K562 (cell line): ENCODE measurements at regions not wholly inside any gene's neighbourhood (a gene's known extent, or its start where the extent isn't known, plus 50 kb on each side); places are given as distances from the start of the nearest gene placed in this dataset.

ENCODE experiments used
- FOSL1 ChIP-seq: fragments of 200-800 bp; sonication (Bioruptor generic); conservative IDR thresholded peaks from 2 replicates; pipeline ENCODE4 v1.6.1; 2016; ENCODE audit warnings: missing genetic modification characterization, missing compliant biosample characterization
- HDAC2 ChIP-seq: fragments of 450-650 bp; IDR thresholded peaks from 2 replicates; pipeline ENCODE4 v1.6.1; 2016; ENCODE audit warnings: mild to moderate bottlenecking
- MAFG ChIP-seq: fragments of 450-650 bp; conservative IDR thresholded peaks from 2 replicates; pipeline ENCODE4 v1.6.1; 2016; ENCODE audit warnings: missing genetic modification characterization, missing compliant biosample characterization
- MIER1 ChIP-seq: fragments of 450-650 bp; IDR thresholded peaks from 2 replicates; pipeline ENCODE4 v1.6.1; 2016; ENCODE audit warnings: antibody characterized with exemption, mild to moderate bottlenecking, low read depth
- POLR3G ChIP-seq: IDR thresholded peaks from 2 replicates; pipeline ENCODE4 v1.6.1; 2011; ENCODE audit not compliant: insufficient read length, insufficient replicate concordance; ENCODE audit errors: extremely low read depth
- SIN3A ChIP-seq, 2 experiments: fragments of 150-350 bp in 1 of 2; IDR thresholded peaks; 2 replicates each; pipeline ENCODE4 v1.6.1; 2011 to 2016; ENCODE audit warnings: borderline replicate concordance in 2 of 2, low read depth in 2 of 2, low read length in 2 of 2, mild to moderate bottlenecking in 2 of 2, moderate library complexity in 2 of 2; ENCODE audit not compliant: control insufficient read depth in 1 of 2
- TBP ChIP-seq: optimal IDR thresholded peaks from 2 replicates; pipeline ENCODE3; 2011; ENCODE audit warnings: low read depth, low read length, improper control_type of control experiment
- YY1 ChIP-seq, 3 experiments: IDR thresholded peaks; 2 replicates each; pipeline ENCODE4 v1.6.1; 2011; ENCODE audit warnings: low read length in 2 of 3, mild to moderate bottlenecking in 2 of 3, moderate library complexity in 2 of 3, borderline replicate concordance in 1 of 3, control low read depth in 1 of 3, low read depth in 1 of 3; ENCODE audit not compliant: insufficient read depth in 3 of 3, insufficient replicate concordance in 2 of 3, control insufficient read depth in 1 of 3, insufficient read length in 1 of 3; ENCODE audit errors: extremely low read depth in 1 of 3
- TF ChIP-seq, protein P1 (sequence below): fragments of 450-650 bp; IDR thresholded peaks from 2 replicates; pipeline ENCODE4 v1.6.1; 2018; ENCODE audit warnings: mild to moderate bottlenecking, low read depth; ENCODE audit not compliant: partially characterized antibody
- TF ChIP-seq, protein P2 (sequence below), 3 experiments: IDR thresholded peaks in 2 of 3; conservative IDR thresholded peaks in 1 of 3; 2 replicates each; pipeline ENCODE4 v1.5.1; 2011 to 2012; ENCODE audit warnings: low read length in 3 of 3, mild to moderate bottlenecking in 3 of 3, control low read depth in 2 of 3, improper control_type of control experiment in 1 of 3, inconsistent platforms in 1 of 3, low read depth in 1 of 3, mixed read lengths in 1 of 3, moderate library complexity in 1 of 3; ENCODE audit not compliant: insufficient read depth in 2 of 3
- TF ChIP-seq, protein P3 (sequence below): fragments of 250-450 bp; sonication (Bioruptor Pico); IDR thresholded peaks from 2 replicates; pipeline ENCODE4 v1.8.0; 2021; ENCODE audit warnings: moderate library complexity, mild to moderate bottlenecking, inconsistent platforms
- TF ChIP-seq, protein P4 (sequence below): sonication (generic); formaldehyde crosslinking; IDR thresholded peaks from 2 replicates; pipeline ENCODE4 v1.5.0; 2020; ENCODE audit warnings: missing genetic modification reagents
- TF ChIP-seq, protein P5 (sequence below): fragments of 250-450 bp; sonication (Bioruptor Pico); IDR thresholded peaks from 2 replicates; pipeline ENCODE4 v1.5.0; 2020; ENCODE audit warnings: mild to moderate bottlenecking

DNA sequence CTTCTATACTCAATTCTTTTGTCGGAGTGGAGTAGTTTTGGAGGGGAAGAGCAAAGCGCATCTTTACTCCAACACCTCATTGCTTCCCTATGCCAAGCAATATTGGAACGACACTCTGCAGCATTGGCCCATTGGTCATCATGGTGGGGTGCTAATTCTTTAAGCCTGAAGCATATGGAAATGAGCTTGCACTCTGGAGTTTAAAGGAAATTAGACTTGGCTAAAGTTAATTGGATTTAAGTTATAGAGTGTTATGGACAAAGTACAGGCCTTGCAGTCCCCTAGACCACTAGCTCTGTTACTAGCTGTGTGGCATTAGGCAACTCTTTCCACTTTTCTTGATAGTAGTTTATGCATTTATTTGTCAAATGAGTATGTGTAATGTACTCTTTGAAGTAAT is 568.3 kb upstream of the TENM4 start:
- TF ChIP-seq, protein P1, sequence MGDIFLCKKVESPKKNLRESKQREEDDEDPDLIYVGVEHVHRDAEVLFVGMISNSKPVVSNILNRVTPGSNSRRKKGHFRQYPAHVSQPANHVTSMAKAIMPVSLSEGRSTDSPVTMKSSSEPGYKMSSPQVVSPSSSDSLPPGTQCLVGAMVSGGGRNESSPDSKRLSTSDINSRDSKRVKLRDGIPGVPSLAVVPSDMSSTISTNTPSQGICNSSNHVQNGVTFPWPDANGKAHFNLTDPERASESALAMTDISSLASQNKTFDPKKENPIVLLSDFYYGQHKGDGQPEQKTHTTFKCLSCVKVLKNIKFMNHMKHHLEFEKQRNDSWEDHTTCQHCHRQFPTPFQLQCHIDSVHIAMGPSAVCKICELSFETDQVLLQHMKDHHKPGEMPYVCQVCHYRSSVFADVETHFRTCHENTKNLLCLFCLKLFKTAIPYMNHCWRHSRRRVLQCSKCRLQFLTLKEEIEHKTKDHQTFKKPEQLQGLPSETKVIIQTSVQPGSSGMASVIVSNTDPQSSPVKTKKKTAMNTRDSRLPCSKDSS: no peak
- TF ChIP-seq SIN3A (IDR thresholded peaks at IDR 0.05; ENCODE audit: borderline replicate concordance in 2 of 2, control insufficient read depth in 1 of 2, low read depth in 2 of 2, low read length in 2 of 2) (no peak), FOSL1 (no peak), MAFG (tag) (no peak), TBP (no peak), MIER1 (no peak), YY1 (IDR thresholded peaks at IDR 0.05; ENCODE audit: borderline replicate concordance in 1 of 3, control insufficient read depth in 1 of 3, extremely low read depth in 1 of 3, insufficient read depth in 3 of 3, insufficient read length in 1 of 3, insufficient replicate concordance in 2 of 3, low read depth in 1 of 3, low read length in 2 of 3) (no peak), HDAC2 (no peak), POLR3G (no peak)
- TF ChIP-seq, protein P2, sequence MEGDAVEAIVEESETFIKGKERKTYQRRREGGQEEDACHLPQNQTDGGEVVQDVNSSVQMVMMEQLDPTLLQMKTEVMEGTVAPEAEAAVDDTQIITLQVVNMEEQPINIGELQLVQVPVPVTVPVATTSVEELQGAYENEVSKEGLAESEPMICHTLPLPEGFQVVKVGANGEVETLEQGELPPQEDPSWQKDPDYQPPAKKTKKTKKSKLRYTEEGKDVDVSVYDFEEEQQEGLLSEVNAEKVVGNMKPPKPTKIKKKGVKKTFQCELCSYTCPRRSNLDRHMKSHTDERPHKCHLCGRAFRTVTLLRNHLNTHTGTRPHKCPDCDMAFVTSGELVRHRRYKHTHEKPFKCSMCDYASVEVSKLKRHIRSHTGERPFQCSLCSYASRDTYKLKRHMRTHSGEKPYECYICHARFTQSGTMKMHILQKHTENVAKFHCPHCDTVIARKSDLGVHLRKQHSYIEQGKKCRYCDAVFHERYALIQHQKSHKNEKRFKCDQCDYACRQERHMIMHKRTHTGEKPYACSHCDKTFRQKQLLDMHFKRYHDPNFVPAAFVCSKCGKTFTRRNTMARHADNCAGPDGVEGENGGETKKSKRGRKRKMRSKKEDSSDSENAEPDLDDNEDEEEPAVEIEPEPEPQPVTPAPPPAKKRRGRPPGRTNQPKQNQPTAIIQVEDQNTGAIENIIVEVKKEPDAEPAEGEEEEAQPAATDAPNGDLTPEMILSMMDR (IDR thresholded peaks at IDR 0.05 in 2 of 3, conservative IDR thresholded peaks at IDR 0.05 in 1 of 3; ENCODE audit: insufficient read depth in 2 of 3, low read depth in 1 of 3, low read length in 3 of 3): no peak
- TF ChIP-seq, protein P3, sequence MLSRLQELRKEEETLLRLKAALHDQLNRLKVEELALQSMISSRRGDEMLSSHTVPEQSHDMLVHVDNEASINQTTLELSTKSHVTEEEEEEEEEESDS (CRISPR knock-in tag): no peak
- TF ChIP-seq, protein P4, sequence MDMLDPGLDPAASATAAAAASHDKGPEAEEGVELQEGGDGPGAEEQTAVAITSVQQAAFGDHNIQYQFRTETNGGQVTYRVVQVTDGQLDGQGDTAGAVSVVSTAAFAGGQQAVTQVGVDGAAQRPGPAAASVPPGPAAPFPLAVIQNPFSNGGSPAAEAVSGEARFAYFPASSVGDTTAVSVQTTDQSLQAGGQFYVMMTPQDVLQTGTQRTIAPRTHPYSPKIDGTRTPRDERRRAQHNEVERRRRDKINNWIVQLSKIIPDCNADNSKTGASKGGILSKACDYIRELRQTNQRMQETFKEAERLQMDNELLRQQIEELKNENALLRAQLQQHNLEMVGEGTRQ (CRISPR knock-in tag): no peak
- TF ChIP-seq, protein P5, sequence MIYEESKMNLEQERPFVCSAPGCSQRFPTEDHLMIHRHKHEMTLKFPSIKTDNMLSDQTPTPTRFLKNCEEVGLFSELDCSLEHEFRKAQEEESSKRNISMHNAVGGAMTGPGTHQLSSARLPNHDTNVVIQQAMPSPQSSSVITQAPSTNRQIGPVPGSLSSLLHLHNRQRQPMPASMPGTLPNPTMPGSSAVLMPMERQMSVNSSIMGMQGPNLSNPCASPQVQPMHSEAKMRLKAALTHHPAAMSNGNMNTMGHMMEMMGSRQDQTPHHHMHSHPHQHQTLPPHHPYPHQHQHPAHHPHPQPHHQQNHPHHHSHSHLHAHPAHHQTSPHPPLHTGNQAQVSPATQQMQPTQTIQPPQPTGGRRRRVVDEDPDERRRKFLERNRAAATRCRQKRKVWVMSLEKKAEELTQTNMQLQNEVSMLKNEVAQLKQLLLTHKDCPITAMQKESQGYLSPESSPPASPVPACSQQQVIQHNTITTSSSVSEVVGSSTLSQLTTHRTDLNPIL: no peak
